H9 (cell line): ENCODE measurements at regions not wholly inside any gene's neighbourhood (a gene's known extent, or its start where the extent isn't known, plus 50 kb on each side); places are given as distances from the start of the nearest gene placed in this dataset.

Experiments
- DNase-seq: peaks from one replicate; pipeline ENCODE4 v3.0.0-alpha.2; 2017
- H2AFZ ChIP-seq: one replicate; pipeline ENCODE4 v1.6.1; 2013; ENCODE audit warnings: mild to moderate bottlenecking, low read length, control low read depth, moderate library complexity
- H2AK5ac ChIP-seq: 2 replicates; pipeline ENCODE4 v1.6.1; 2013; ENCODE audit warnings: low read length, control low read depth, mixed read lengths; ENCODE audit not compliant: insufficient read length
- H2BK120ac ChIP-seq: one replicate; pipeline ENCODE4 v1.6.1; 2013; ENCODE audit warnings: low read depth, mild to moderate bottlenecking, low read length, control low read depth, inconsistent platforms; ENCODE audit not compliant: poor library complexity, severe bottlenecking
- H2BK12ac ChIP-seq: 2 replicates; pipeline ENCODE4 v1.6.1; 2013; ENCODE audit warnings: low read length, control low read depth, mixed read lengths, low read depth; ENCODE audit not compliant: insufficient read length
- H2BK15ac ChIP-seq: 2 replicates; pipeline ENCODE4 v1.6.1; 2013; ENCODE audit warnings: low read depth, low read length, control low read depth
- H2BK20ac ChIP-seq: one replicate; pipeline ENCODE4 v1.6.1; 2013; ENCODE audit warnings: low read depth, mild to moderate bottlenecking, low read length, control low read depth, inconsistent platforms; ENCODE audit not compliant: poor library complexity, severe bottlenecking
- H2BK5ac ChIP-seq: 2 replicates; pipeline ENCODE4 v1.6.1; 2013; ENCODE audit warnings: low read length, control low read depth, mixed read lengths; ENCODE audit not compliant: insufficient read length
- H3K14ac ChIP-seq: 2 replicates; pipeline ENCODE4 v1.6.1; 2013; ENCODE audit warnings: low read length, control low read depth; ENCODE audit not compliant: insufficient read depth
- H3K18ac ChIP-seq: 2 replicates; pipeline ENCODE4 v1.6.1; 2013; ENCODE audit warnings: low read depth, mild to moderate bottlenecking, mixed read lengths, low read length, control low read depth; ENCODE audit not compliant: insufficient read length
- H3K23ac ChIP-seq: 2 replicates; pipeline ENCODE4 v1.6.1; 2013; ENCODE audit warnings: low read length, control low read depth, mixed read lengths, low read depth; ENCODE audit not compliant: insufficient read length
- H3K23me2 ChIP-seq: 2 replicates; pipeline ENCODE4 v1.6.1; 2013; ENCODE audit warnings: low read depth, mild to moderate bottlenecking, mixed read lengths, low read length, control low read depth; ENCODE audit not compliant: insufficient read length, poor library complexity, severe bottlenecking
- H3K27ac ChIP-seq: 2 replicates; pipeline ENCODE4 v1.5.1; 2013; ENCODE audit warnings: low read length, control low read depth, mixed read lengths, low read depth; ENCODE audit not compliant: insufficient read length
- H3K27me3 ChIP-seq: 2 replicates; pipeline ENCODE4 v1.6.1; 2013; ENCODE audit warnings: low read length, control low read depth, inconsistent platforms; ENCODE audit not compliant: insufficient read depth
- H3K4ac ChIP-seq: 2 replicates; pipeline ENCODE4 v1.6.1; 2013; ENCODE audit warnings: low read depth, mild to moderate bottlenecking, control low read depth, inconsistent platforms, low read length, moderate library complexity
- H3K4me1 ChIP-seq: 2 replicates; pipeline ENCODE4 v1.6.1; 2013; ENCODE audit warnings: low read length, control low read depth, inconsistent platforms; ENCODE audit not compliant: insufficient read depth
- H3K4me2 ChIP-seq: 2 replicates; pipeline ENCODE4 v1.6.1; 2013; ENCODE audit warnings: low read length, control low read depth, mixed read lengths; ENCODE audit not compliant: insufficient read length, insufficient read depth
- H3K56ac ChIP-seq: 2 replicates; pipeline ENCODE4 v1.6.1; 2013; ENCODE audit warnings: low read depth, mild to moderate bottlenecking, mixed read lengths, low read length, control low read depth; ENCODE audit not compliant: insufficient read length
- H3K79me1 ChIP-seq: 2 replicates; pipeline ENCODE4 v1.6.1; 2013; ENCODE audit warnings: low read depth, mild to moderate bottlenecking, moderate library complexity, low read length, control low read depth, inconsistent platforms; ENCODE audit not compliant: insufficient read depth, poor library complexity, severe bottlenecking
- H3K79me2 ChIP-seq: 2 replicates; pipeline ENCODE4 v1.6.1; 2013; ENCODE audit warnings: low read length, control low read depth, inconsistent platforms; ENCODE audit not compliant: insufficient read depth
- H3K9ac ChIP-seq: 2 replicates; pipeline ENCODE4 v1.6.1; 2013; ENCODE audit warnings: low read length, control low read depth, mixed read lengths; ENCODE audit not compliant: insufficient read length; ENCODE audit errors: extremely low read depth
- H3K9me3 ChIP-seq: one replicate; pipeline ENCODE4 v1.6.1; 2013; ENCODE audit warnings: low read depth, low read length, inconsistent platforms; ENCODE audit not compliant: control insufficient read depth
- H3T11ph ChIP-seq: one replicate; pipeline ENCODE4 v1.6.1; 2013; ENCODE audit warnings: mild to moderate bottlenecking, low read length, control low read depth, inconsistent platforms
- H4K20me1 ChIP-seq: one replicate; pipeline ENCODE4 v1.6.1; 2013; ENCODE audit not compliant: control insufficient read depth, insufficient read length, insufficient read depth
- H4K5ac ChIP-seq: 2 replicates; pipeline ENCODE4 v1.6.1; 2013; ENCODE audit warnings: low read depth, mild to moderate bottlenecking, mixed read lengths, low read length, control low read depth; ENCODE audit not compliant: insufficient read length
- H4K8ac ChIP-seq: replicated peaks from 2 replicates; pipeline ENCODE4 v1.6.1; 2013; ENCODE audit warnings: low read length, control low read depth, mixed read lengths, low read depth; ENCODE audit not compliant: insufficient read length
- H4K91ac ChIP-seq: 2 replicates; pipeline ENCODE4 v1.6.1; 2013; ENCODE audit warnings: low read depth, mild to moderate bottlenecking, moderate library complexity, mixed read lengths, low read length, control low read depth; ENCODE audit not compliant: insufficient read length
- H3K27ac Mint-ChIP-seq, 3 experiments: 2 replicates in 2 of 3; 3 replicates in 1 of 3; pipeline ENCODE4 v1.8.0; 2020 to 2021; ENCODE audit warnings: mixed read lengths in 3 of 3, mild to moderate bottlenecking in 1 of 3, moderate library complexity in 1 of 3
- H3K27me3 Mint-ChIP-seq: 2 replicates; pipeline ENCODE4 v1.8.0; 2021; ENCODE audit warnings: low read depth, mild to moderate bottlenecking, moderate library complexity, mixed read lengths
- H3K36me3 Mint-ChIP-seq, 3 experiments: 2 replicates in 2 of 3; 3 replicates in 1 of 3; pipeline ENCODE4 v1.8.0; 2020 to 2021; ENCODE audit warnings: low read depth in 3 of 3, mixed read lengths in 3 of 3; ENCODE audit not compliant: insufficient read depth in 1 of 3
- H3K4me1 Mint-ChIP-seq, 2 experiments: 2 replicates each; pipeline ENCODE4 v1.8.0; 2020; ENCODE audit warnings: mixed read lengths in 2 of 2
- H3K4me3 Mint-ChIP-seq, 2 experiments: 2 replicates in 1 of 2; 3 replicates in 1 of 2; pipeline ENCODE4 v1.8.0; 2020 to 2021; ENCODE audit warnings: mild to moderate bottlenecking in 2 of 2, mixed read lengths in 2 of 2, moderate library complexity in 1 of 2
- H3K9me3 Mint-ChIP-seq, 2 experiments: 2 replicates in 1 of 2; 3 replicates in 1 of 2; pipeline ENCODE4 v1.8.0; 2020; ENCODE audit warnings: mild to moderate bottlenecking in 2 of 2, mixed read lengths in 2 of 2, moderate library complexity in 1 of 2
- WGBS: extraction: QIAGEN DNeasy Blood & Tissue Kit; methylation state at CpG from one replicate; pipeline ENCODE4 v1.1.7; 2013; ENCODE audit warnings: missing lambda C conversion rate, low lambda C conversion rate, mixed read lengths; ENCODE audit not compliant: insufficient read length; ENCODE audit errors: extremely low coverage; 5-methylcytosine and 5-hydroxymethylcytosine counted together
- TF ChIP-seq, protein P1 (sequence below): fragments of 200-600 bp; sonication (generic); conservative IDR thresholded peaks from 3 replicates; pipeline ENCODE4 v1.8.0; 2021; ENCODE audit warnings: antibody characterized with exemption, mild to moderate bottlenecking

DNA sequence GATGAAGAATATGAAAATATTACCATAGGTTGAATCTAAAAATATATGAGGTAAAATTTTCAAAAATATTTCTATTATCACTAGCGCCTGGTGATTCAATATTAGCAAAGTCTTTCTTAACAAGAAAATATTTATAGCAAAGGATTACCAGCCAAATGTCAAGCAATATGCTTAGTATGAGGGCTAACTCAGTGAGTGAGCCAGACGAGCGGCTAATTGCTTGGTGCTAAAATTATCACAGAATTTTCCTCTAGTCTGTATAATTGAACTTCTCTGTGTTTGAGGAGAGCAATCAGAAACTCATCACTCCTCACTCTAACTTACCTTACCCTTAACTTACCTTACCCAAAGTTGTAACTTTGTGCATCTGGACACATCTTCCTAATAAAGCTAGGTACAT is 304.9 kb upstream of the PRR16 start:
- Histone ChIP-seq H3K4me1 (no peaks in the 10 kb centered on the region), H4K8ac (no peak overlapping the region), H3K18ac (no peak overlapping the region), H4K20me1 (no peaks in the 10 kb centered on the region), H3K4ac (no peak overlapping the region), H3K9me3 (no peaks in the 10 kb centered on the region), H3K27me3 (no peaks in the 10 kb centered on the region), H3T11ph (no peak overlapping the region), H3K14ac (no peak overlapping the region), H3K9ac (no peak overlapping the region), H2BK12ac (no peak overlapping the region), H3K56ac (no peak overlapping the region), H2AFZ (no peak overlapping the region), H3K79me1 (no peaks in the 10 kb centered on the region), H4K5ac (no peak overlapping the region), H4K91ac (no peak overlapping the region), H3K4me2 (no peak overlapping the region), H2BK5ac (no peak overlapping the region), H2BK15ac (no peak overlapping the region), H3K27ac (no peak overlapping the region), H2AK5ac (no peak overlapping the region), H2BK20ac (no peak overlapping the region), H3K79me2 (no peaks in the 10 kb centered on the region), H2BK120ac (no peak overlapping the region), H3K23me2 (no peaks in the 10 kb centered on the region), H3K23ac (no peak overlapping the region)
- Mint-ChIP-seq H3K36me3 (no peaks in the 10 kb centered on the region), H3K4me3 (no peak overlapping the region), H3K27me3 (no peaks in the 10 kb centered on the region), H3K4me1 (no peaks in the 10 kb centered on the region), H3K9me3 (no peaks in the 10 kb centered on the region), H3K27ac (no peak overlapping the region)
- no peak for DNase-seq
- TF ChIP-seq, protein P1, sequence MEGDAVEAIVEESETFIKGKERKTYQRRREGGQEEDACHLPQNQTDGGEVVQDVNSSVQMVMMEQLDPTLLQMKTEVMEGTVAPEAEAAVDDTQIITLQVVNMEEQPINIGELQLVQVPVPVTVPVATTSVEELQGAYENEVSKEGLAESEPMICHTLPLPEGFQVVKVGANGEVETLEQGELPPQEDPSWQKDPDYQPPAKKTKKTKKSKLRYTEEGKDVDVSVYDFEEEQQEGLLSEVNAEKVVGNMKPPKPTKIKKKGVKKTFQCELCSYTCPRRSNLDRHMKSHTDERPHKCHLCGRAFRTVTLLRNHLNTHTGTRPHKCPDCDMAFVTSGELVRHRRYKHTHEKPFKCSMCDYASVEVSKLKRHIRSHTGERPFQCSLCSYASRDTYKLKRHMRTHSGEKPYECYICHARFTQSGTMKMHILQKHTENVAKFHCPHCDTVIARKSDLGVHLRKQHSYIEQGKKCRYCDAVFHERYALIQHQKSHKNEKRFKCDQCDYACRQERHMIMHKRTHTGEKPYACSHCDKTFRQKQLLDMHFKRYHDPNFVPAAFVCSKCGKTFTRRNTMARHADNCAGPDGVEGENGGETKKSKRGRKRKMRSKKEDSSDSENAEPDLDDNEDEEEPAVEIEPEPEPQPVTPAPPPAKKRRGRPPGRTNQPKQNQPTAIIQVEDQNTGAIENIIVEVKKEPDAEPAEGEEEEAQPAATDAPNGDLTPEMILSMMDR: no peak
- WGBS: no CpG with 5 or more reads among the region's 3 CpGs
